ENCODE measurements at regions not wholly inside any gene's neighbourhood (a gene's known extent, or its start where the extent isn't known, plus 50 kb on each side); places are given as distances from the start of the nearest gene placed in this dataset.

GRCh38 chr14:77985211-77985615 is 185.0 kb upstream of the NRXN3 start:
- H3K27me3 ChIP-seq, result no peaks in the 10 kb centered on the region
- H3K4me3 ChIP-seq, result no peak overlapping the region
- no peak overlapping the region for H3K4me2 ChIP-seq
- H3K36me3 ChIP-seq (replicated peaks; ENCODE audit: insufficient read depth, low read depth), result no peaks in the 10 kb centered on the region
- TF ChIP-seq EZH2 (IDR thresholded peaks at IDR 0.05; ENCODE audit: borderline replicate concordance) (no peak), CTCF (IDR thresholded peaks at IDR 0.05; ENCODE audit: poor library complexity) (no peak), EZH2phosphoT487 (IDR thresholded peaks at IDR 0.05; ENCODE audit: low read depth, severe bottlenecking, unreplicated experiment) (no peak)
- H3K27ac ChIP-seq, result no peak overlapping the region
- WGBS (ENCODE audit: low lambda C conversion rate, missing lambda C conversion rate), result 75% methylated on average over 5 of the region's 5 CpGs
- no peaks in the 10 kb centered on the region for H3K9me3 ChIP-seq (ENCODE audit: low read depth)
- no peaks in the 10 kb centered on the region for H3K9me2 ChIP-seq (replicated peaks; ENCODE audit: insufficient read depth)
- no peaks in the 10 kb centered on the region for H4K20me1 ChIP-seq (ENCODE audit: insufficient read depth, poor library complexity, severe bottlenecking)
- H3K4me1 ChIP-seq (ENCODE audit: insufficient read depth), result no peaks in the 10 kb centered on the region
- no peaks in the 10 kb centered on the region for H3K79me2 ChIP-seq
- no peak for DNase-seq (ENCODE audit: low spot score)
- H2AFZ ChIP-seq, result no peak overlapping the region

GRCh38 chr14:77986773-77987172 is 183.4 kb upstream of the NRXN3 start:
- TF ChIP-seq EZH2 (IDR thresholded peaks at IDR 0.05; ENCODE audit: borderline replicate concordance), result no peak
- no peak for TF ChIP-seq EZH2phosphoT487 (IDR thresholded peaks at IDR 0.05; ENCODE audit: low read depth, severe bottlenecking, unreplicated experiment)
- no peak for TF ChIP-seq CTCF (IDR thresholded peaks at IDR 0.05; ENCODE audit: poor library complexity)
- H3K9me2 ChIP-seq (replicated peaks; ENCODE audit: insufficient read depth), result no peaks in the 10 kb centered on the region
- whole genome bisulfite sequencing (ENCODE audit: low lambda C conversion rate, missing lambda C conversion rate), result 90% methylated on average over 1 of the region's 1 CpG

GRCh38 chr14:77988096-77988870 is 181.9 kb upstream of the NRXN3 start:
- no peaks in the 10 kb centered on the region for H3K9me2 ChIP-seq (replicated peaks; ENCODE audit: insufficient read depth)
- H3K79me2 ChIP-seq, result no peaks in the 10 kb centered on the region
- H2AFZ ChIP-seq, result no peak overlapping the region
- DNase-seq (ENCODE audit: low spot score), result no peak
- no peak overlapping the region for H3K27ac ChIP-seq
- no peaks in the 10 kb centered on the region for H3K9me3 ChIP-seq (ENCODE audit: low read depth)
- WGBS (ENCODE audit: low lambda C conversion rate, missing lambda C conversion rate), result 84% methylated on average over 7 of the region's 7 CpGs
- H3K4me1 ChIP-seq (ENCODE audit: insufficient read depth), result no peaks in the 10 kb centered on the region
- H3K27me3 ChIP-seq, result no peaks in the 10 kb centered on the region
- TF ChIP-seq EZH2 (IDR thresholded peaks at IDR 0.05; ENCODE audit: borderline replicate concordance) (no peak), EZH2phosphoT487 (IDR thresholded peaks at IDR 0.05; ENCODE audit: low read depth, severe bottlenecking, unreplicated experiment) (no peak), CTCF (IDR thresholded peaks at IDR 0.05; ENCODE audit: poor library complexity) (no peak)
- H3K36me3 ChIP-seq (replicated peaks; ENCODE audit: insufficient read depth, low read depth), result no peaks in the 10 kb centered on the region
- no peak overlapping the region for H3K4me2 ChIP-seq
- no peaks in the 10 kb centered on the region for H4K20me1 ChIP-seq (ENCODE audit: insufficient read depth, poor library complexity, severe bottlenecking)
- no peak overlapping the region for H3K4me3 ChIP-seq

More at GRCh38 chr14:77986773-77987172, 183.4 kb upstream of the NRXN3 start:
- Histone ChIP-seq H3K4me2 (no peak overlapping the region), H4K20me1 (ENCODE audit: insufficient read depth, poor library complexity, severe bottlenecking) (no peaks in the 10 kb centered on the region), H2AFZ (no peak overlapping the region), H3K27me3 (no peaks in the 10 kb centered on the region), H3K4me3 (no peak overlapping the region), H3K27ac (no peak overlapping the region), H3K4me1 (ENCODE audit: insufficient read depth) (no peaks in the 10 kb centered on the region), H3K79me2 (no peaks in the 10 kb centered on the region), H3K9me3 (ENCODE audit: low read depth) (no peaks in the 10 kb centered on the region), H3K36me3 (replicated peaks; ENCODE audit: insufficient read depth, low read depth) (no peaks in the 10 kb centered on the region)
- DNase-seq (ENCODE audit: low spot score), result no peak

Measured in hepatocyte (in vitro differentiated cells).